ENCODE measurements at regions not wholly inside any gene's neighbourhood (a gene's known extent, or its start where the extent isn't known, plus 50 kb on each side); places are given as distances from the start of the nearest gene placed in this dataset.

GRCh38 chr12:76259660-76260389, 88.4 kb downstream of the BBS10 start:
- DNase-seq (ENCODE audit: low read depth in 4 of 4, low spot score in 2 of 4): no peak

GRCh38 chr12:76259106-76259505, 89.1 kb downstream of the BBS10 start:
- no peak for DNase-seq (ENCODE audit: low read depth in 4 of 4, low spot score in 2 of 4)

- DNase-seq (ENCODE audit: low read depth in 4 of 4, low spot score in 2 of 4): no peak
Measured at GRCh38 chr12:76256904-76257303, 91.3 kb downstream of the BBS10 start.

- DNase-seq (ENCODE audit: low read depth in 4 of 4, low spot score in 2 of 4): no peak
Measured at GRCh38 chr12:76256321-76256720, 91.9 kb downstream of the BBS10 start.

- DNase-seq (ENCODE audit: low read depth in 4 of 4, low spot score in 2 of 4): no peak
Measured at GRCh38 chr12:76255692-76256091, 92.5 kb downstream of the BBS10 start.

GRCh38 chr12:76255281-76255680, 92.9 kb downstream of the BBS10 start:
- no peak for DNase-seq (ENCODE audit: low read depth in 4 of 4, low spot score in 2 of 4)

- DNase-seq (ENCODE audit: low read depth in 4 of 4, low spot score in 2 of 4): no peak
Measured at GRCh38 chr12:76252031-76252430, 96.2 kb downstream of the BBS10 start.

GRCh38 chr12:76250256-76250655, 98.0 kb downstream of the BBS10 start:
- DNase-seq (ENCODE audit: low read depth in 4 of 4, low spot score in 2 of 4): no peak

GRCh38 chr12:76249501-76249900, 98.7 kb downstream of the BBS10 start:
- DNase-seq (ENCODE audit: low read depth in 4 of 4, low spot score in 2 of 4): no peak

GRCh38 chr12:76247992-76248391, 100.2 kb downstream of the BBS10 start:
- DNase-seq (ENCODE audit: low read depth in 4 of 4, low spot score in 2 of 4): no peak

- DNase-seq (ENCODE audit: low read depth in 4 of 4, low spot score in 2 of 4): no peak
Measured at GRCh38 chr12:76247026-76247646, 101.1 kb downstream of the BBS10 start.

GRCh38 chr12:76246611-76247010, 101.6 kb downstream of the BBS10 start:
- DNase-seq (ENCODE audit: low read depth in 4 of 4, low spot score in 2 of 4): no peak

- no peak for DNase-seq (ENCODE audit: low read depth in 4 of 4, low spot score in 2 of 4)
Measured at GRCh38 chr12:76244300-76244699, 103.9 kb downstream of the BBS10 start.

- DNase-seq (ENCODE audit: low read depth in 4 of 4, low spot score in 2 of 4): no peak
Measured at GRCh38 chr12:76242813-76243550, 105.2 kb downstream of the BBS10 start.

GRCh38 chr12:76241371-76241770, 106.8 kb downstream of the BBS10 start:
- no peak for DNase-seq (ENCODE audit: low read depth in 4 of 4, low spot score in 2 of 4)

GRCh38 chr12:76240281-76240680, 107.9 kb downstream of the BBS10 start:
- no peak for DNase-seq (ENCODE audit: low read depth in 4 of 4, low spot score in 2 of 4)

GRCh38 chr12:76238688-76239087, 109.5 kb downstream of the BBS10 start:
- DNase-seq (ENCODE audit: low read depth in 4 of 4, low spot score in 2 of 4): no peak

- DNase-seq (ENCODE audit: low read depth in 4 of 4, low spot score in 2 of 4): no peak
Measured at GRCh38 chr12:76237086-76237701, 111.0 kb downstream of the BBS10 start.

GRCh38 chr12:76236640-76237039, 111.6 kb downstream of the BBS10 start:
- no peak for DNase-seq (ENCODE audit: low read depth in 4 of 4, low spot score in 2 of 4)

- no peak for DNase-seq (ENCODE audit: low read depth in 4 of 4, low spot score in 2 of 4)
Measured at GRCh38 chr12:76234741-76235140, 113.5 kb downstream of the BBS10 start.

GRCh38 chr12:76232013-76232412, 116.2 kb downstream of the BBS10 start:
- DNase-seq (ENCODE audit: low read depth in 4 of 4, low spot score in 2 of 4): no peak
